ENCODE measurements at regions not wholly inside any gene's neighbourhood (a gene's known extent, or its start where the extent isn't known, plus 50 kb on each side); places are given as distances from the start of the nearest gene placed in this dataset.

DNA sequence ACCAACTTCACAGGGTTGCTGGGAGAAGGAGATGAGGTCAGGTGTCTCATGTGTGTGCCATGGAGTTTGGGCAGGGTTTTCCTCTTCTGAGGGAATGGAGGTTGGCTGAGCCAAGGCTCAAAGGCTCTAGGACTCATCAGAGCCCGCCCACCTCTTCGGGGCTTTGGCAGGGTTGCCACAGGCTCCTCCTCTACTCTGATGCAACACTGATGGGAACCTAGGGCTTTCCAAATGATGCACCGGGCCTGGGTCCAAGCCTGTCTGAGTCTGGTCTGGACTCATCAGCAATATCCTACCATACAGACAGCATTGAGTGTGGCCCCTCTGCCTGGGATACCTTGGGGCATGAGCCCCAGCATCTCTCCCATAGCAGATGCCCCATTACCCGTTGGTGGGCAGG lies 59.5 kb upstream of the LHX1 start:
- Histone ChIP-seq H3K9ac (ENCODE audit: low read length) (no peak overlapping the region), H3K27ac (ENCODE audit: low read length in 2 of 2) (no peak overlapping the region), H3K27me3 (replicated peaks in 1 of 4; ENCODE audit: control extremely low read depth in 1 of 4, control insufficient read depth in 3 of 4, insufficient read depth in 4 of 4, low read length in 3 of 4) (peaks cover 0 to 9% (median 4%) of the 10 kb centered on the region in 4 experiments), H3K36me3 (replicated peaks in 1 of 2; ENCODE audit: control extremely low read depth in 1 of 2, control insufficient read depth in 1 of 2, extremely low read depth in 1 of 2, insufficient read depth in 2 of 2, low read length in 1 of 2) (no peaks in the 10 kb centered on the region), H2AFZ (ENCODE audit: insufficient read depth, low read depth, low read length, poor library complexity, severe bottlenecking) (no peak overlapping the region), H3K9me3 (ENCODE audit: control extremely low read depth in 1 of 3, control insufficient read depth in 2 of 3, insufficient read depth in 1 of 3, low read length in 2 of 3) (peaks cover 0 to 10% (median 0%) of the 10 kb centered on the region in 3 donors), H3K4me1 (ENCODE audit: control insufficient read depth in 2 of 2, insufficient read depth in 2 of 2, low read length in 2 of 2) (no peaks in the 10 kb centered on the region), H3K79me2 (ENCODE audit: control insufficient read depth, insufficient read depth, low read length) (no peaks in the 10 kb centered on the region), H4K20me1 (ENCODE audit: control insufficient read depth, insufficient read depth, low read length, poor library complexity, severe bottlenecking) (no peaks in the 10 kb centered on the region), H3K4me2 (replicated peaks; ENCODE audit: low read depth, low read length, poor library complexity, severe bottlenecking) (no peak overlapping the region), H3K4me3 (ENCODE audit: control extremely low read depth in 1 of 5, extremely low read depth in 1 of 5, insufficient read depth in 1 of 5, low read depth in 2 of 5, low read length in 4 of 5) (no peak overlapping the region)
- CTCF ChIA-PET, result no interaction called here
- Mint-ChIP-seq H3K27ac (no peak overlapping the region), H3K27me3 (peaks cover 34% of the 10 kb centered on the region), H3K9me3 (ENCODE audit: insufficient read depth) (peaks cover 16% of the 10 kb centered on the region), H3K4me3 (no peak overlapping the region), H3K4me1 (no peaks in the 10 kb centered on the region)
- POLR2A ChIA-PET, result no interaction called here
- DNase-seq, result no peak
- 84% methylated on average over 3 of the region's 4 CpGs for WGBS (ENCODE audit: insufficient coverage)
- no peak for TF ChIP-seq EZH2 (IDR thresholded peaks at IDR 0.05; ENCODE audit: borderline replicate concordance, insufficient read depth, low read depth, low read length, poor library complexity, severe bottlenecking)
- TF ChIP-seq, protein P1, sequence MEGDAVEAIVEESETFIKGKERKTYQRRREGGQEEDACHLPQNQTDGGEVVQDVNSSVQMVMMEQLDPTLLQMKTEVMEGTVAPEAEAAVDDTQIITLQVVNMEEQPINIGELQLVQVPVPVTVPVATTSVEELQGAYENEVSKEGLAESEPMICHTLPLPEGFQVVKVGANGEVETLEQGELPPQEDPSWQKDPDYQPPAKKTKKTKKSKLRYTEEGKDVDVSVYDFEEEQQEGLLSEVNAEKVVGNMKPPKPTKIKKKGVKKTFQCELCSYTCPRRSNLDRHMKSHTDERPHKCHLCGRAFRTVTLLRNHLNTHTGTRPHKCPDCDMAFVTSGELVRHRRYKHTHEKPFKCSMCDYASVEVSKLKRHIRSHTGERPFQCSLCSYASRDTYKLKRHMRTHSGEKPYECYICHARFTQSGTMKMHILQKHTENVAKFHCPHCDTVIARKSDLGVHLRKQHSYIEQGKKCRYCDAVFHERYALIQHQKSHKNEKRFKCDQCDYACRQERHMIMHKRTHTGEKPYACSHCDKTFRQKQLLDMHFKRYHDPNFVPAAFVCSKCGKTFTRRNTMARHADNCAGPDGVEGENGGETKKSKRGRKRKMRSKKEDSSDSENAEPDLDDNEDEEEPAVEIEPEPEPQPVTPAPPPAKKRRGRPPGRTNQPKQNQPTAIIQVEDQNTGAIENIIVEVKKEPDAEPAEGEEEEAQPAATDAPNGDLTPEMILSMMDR (IDR thresholded peaks at IDR 0.05), result no peak
- ATAC-seq (ENCODE audit: low read depth), result no peak
- intact Hi-C loops (cut with micrococcal nuclease), result no loop called here

DNA sequence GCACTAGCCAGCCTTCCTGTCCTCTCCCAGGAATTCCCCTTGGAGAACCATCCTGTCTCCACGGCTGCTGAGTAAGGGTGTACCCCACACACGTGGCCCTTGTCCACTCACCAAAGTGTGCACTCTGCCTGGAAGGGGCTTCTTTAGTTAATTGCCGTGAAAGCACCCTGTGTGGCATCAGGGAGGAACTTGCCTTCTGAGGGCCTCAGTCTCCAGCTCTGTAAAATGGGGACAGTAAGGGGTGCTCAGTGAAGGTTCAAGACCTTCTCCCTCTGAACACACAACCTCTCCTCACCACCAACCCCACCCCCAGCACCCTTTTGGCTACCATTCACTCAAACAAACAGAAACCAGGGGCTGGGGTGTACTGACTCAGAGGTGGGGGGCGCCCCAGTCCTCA lies 59.1 kb upstream of the LHX1 start:
- H3K4me2 ChIP-seq (replicated peaks; ENCODE audit: low read depth, low read length, poor library complexity, severe bottlenecking), result no peak overlapping the region

More for the DNA sequence above, 59.1 kb upstream of the LHX1 start:
- no peak overlapping the region for H3K9ac ChIP-seq (ENCODE audit: low read length)
- H3K4me3 Mint-ChIP-seq, result no peak overlapping the region
- 75% methylated on average over 3 of the region's 4 CpGs for WGBS (ENCODE audit: insufficient coverage)
- no peaks in the 10 kb centered on the region for H3K36me3 ChIP-seq (replicated peaks in 1 of 2; ENCODE audit: control extremely low read depth in 1 of 2, control insufficient read depth in 1 of 2, extremely low read depth in 1 of 2, insufficient read depth in 2 of 2, low read length in 1 of 2)
- peaks cover 0 to 9% (median 5%) of the 10 kb centered on the region in 4 experiments for H3K27me3 ChIP-seq (replicated peaks in 1 of 4; ENCODE audit: control extremely low read depth in 1 of 4, control insufficient read depth in 3 of 4, insufficient read depth in 4 of 4, low read length in 3 of 4)
- H2AFZ ChIP-seq (ENCODE audit: insufficient read depth, low read depth, low read length, poor library complexity, severe bottlenecking), result no peak overlapping the region
- no peak overlapping the region for H3K4me3 ChIP-seq (ENCODE audit: control extremely low read depth in 1 of 5, extremely low read depth in 1 of 5, insufficient read depth in 1 of 5, low read depth in 2 of 5, low read length in 4 of 5)
- intact Hi-C loops (cut with micrococcal nuclease), result no loop called here
- peaks cover 16% of the 10 kb centered on the region for H3K9me3 Mint-ChIP-seq (ENCODE audit: insufficient read depth)
- POLR2A ChIA-PET, result no interaction called here
- H3K9me3 ChIP-seq (ENCODE audit: control extremely low read depth in 1 of 3, control insufficient read depth in 2 of 3, insufficient read depth in 1 of 3, low read length in 2 of 3), result peaks cover 0 to 10% (median 0%) of the 10 kb centered on the region in 3 donors
- no peaks in the 10 kb centered on the region for H3K4me1 Mint-ChIP-seq
- no peak for TF ChIP-seq EZH2 (IDR thresholded peaks at IDR 0.05; ENCODE audit: borderline replicate concordance, insufficient read depth, low read depth, low read length, poor library complexity, severe bottlenecking)
- TF ChIP-seq, protein P1 (IDR thresholded peaks at IDR 0.05), result no peak
- H3K27ac ChIP-seq (ENCODE audit: low read length in 2 of 2), result no peak overlapping the region
- no peaks in the 10 kb centered on the region for H4K20me1 ChIP-seq (ENCODE audit: control insufficient read depth, insufficient read depth, low read length, poor library complexity, severe bottlenecking)
- CTCF ChIA-PET, result no interaction called here
- H3K27ac Mint-ChIP-seq, result no peak overlapping the region
- no peak for DNase-seq
- ATAC-seq (ENCODE audit: low read depth), result no peak
- H3K79me2 ChIP-seq (ENCODE audit: control insufficient read depth, insufficient read depth, low read length), result no peaks in the 10 kb centered on the region
- H3K27me3 Mint-ChIP-seq, result peaks cover 36% of the 10 kb centered on the region
- H3K4me1 ChIP-seq (ENCODE audit: control insufficient read depth in 2 of 2, insufficient read depth in 2 of 2, low read length in 2 of 2), result no peaks in the 10 kb centered on the region

Measured in B cell (primary cell).